MM.1S (cell line): ENCODE measurements at regions not wholly inside any gene's neighbourhood (a gene's known extent, or its start where the extent isn't known, plus 50 kb on each side); places are given as distances from the start of the nearest gene placed in this dataset.
"Not testable (repeated sequence)": the region's sequence is repeated elsewhere in the genome, so short reads cannot be mapped to it uniquely, and the experiment has no call there.

Source experiments
- DNase-seq: peaks from one replicate; pipeline ENCODE4 v3.0.0-alpha.2; 2015
- H2AFZ ChIP-seq: fragments of 300-600 bp; sonication (generic); 2 replicates; pipeline ENCODE4 v1.6.0; 2016; ENCODE audit warnings: antibody characterized with exemption, low read length
- H3F3A ChIP-seq: fragments of 300-600 bp; sonication (generic); 2 replicates; pipeline ENCODE4 v1.6.1; 2016; ENCODE audit warnings: mild to moderate bottlenecking, antibody characterized with exemption, low read length, moderate library complexity, mixed read lengths; ENCODE audit not compliant: insufficient read depth
- H3K27ac ChIP-seq: fragments of 300-600 bp; sonication (generic); 2 replicates; pipeline ENCODE4 v1.5.1; 2016; ENCODE audit warnings: mild to moderate bottlenecking, low read length
- H3K27me3 ChIP-seq: fragments of 300-600 bp; sonication (generic); replicated peaks from 2 replicates; pipeline ENCODE4 v1.6.0; 2016; ENCODE audit warnings: low read length; ENCODE audit not compliant: insufficient read depth
- H3K36me3 ChIP-seq: fragments of 300-600 bp; sonication (generic); replicated peaks from 2 replicates; pipeline ENCODE4 v1.6.1; 2016; ENCODE audit warnings: mild to moderate bottlenecking, low read length, mixed read lengths; ENCODE audit not compliant: insufficient read depth
- H3K4me1 ChIP-seq: fragments of 300-600 bp; sonication (generic); 2 replicates; pipeline ENCODE4 v1.6.1; 2016; ENCODE audit warnings: low read length, mixed read lengths
- H3K4me2 ChIP-seq: fragments of 300-600 bp; sonication (generic); 2 replicates; pipeline ENCODE4 v1.6.0; 2016; ENCODE audit warnings: low read depth, low read length
- H3K4me3 ChIP-seq: fragments of 300-600 bp; sonication (generic); 2 replicates; pipeline ENCODE4 v1.5.1; 2016; ENCODE audit warnings: low read length, mixed read lengths
- H3K79me2 ChIP-seq: fragments of 300-600 bp; sonication (generic); 2 replicates; pipeline ENCODE4 v1.6.1; 2016; ENCODE audit warnings: mixed run types, low read length, mixed read lengths
- H3K9ac ChIP-seq: fragments of 300-600 bp; sonication (generic); 2 replicates; pipeline ENCODE4 v1.6.1; 2016; ENCODE audit warnings: low read length, mixed read lengths
- H3K9me2 ChIP-seq: fragments of 300-600 bp; sonication (generic); replicated peaks from 2 replicates; pipeline ENCODE4 v1.6.1; 2016; ENCODE audit warnings: mild to moderate bottlenecking, low read length, mixed read lengths; ENCODE audit not compliant: insufficient read depth
- H3K9me3 ChIP-seq: fragments of 300-600 bp; sonication (generic); replicated peaks from 2 replicates; pipeline ENCODE4 v1.6.1; 2016; ENCODE audit warnings: mild to moderate bottlenecking, low read length, mixed read lengths; ENCODE audit not compliant: insufficient read depth
- H4K20me1 ChIP-seq: fragments of 300-600 bp; sonication (generic); 2 replicates; pipeline ENCODE4 v1.6.1; 2016; ENCODE audit warnings: mild to moderate bottlenecking, low read length, moderate library complexity, mixed read lengths; ENCODE audit not compliant: insufficient read depth
- EZH2phosphoT487 ChIP-seq: fragments of 300-600 bp; sonication (generic); IDR thresholded peaks from 2 replicates; pipeline ENCODE4 v1.6.1; 2018; ENCODE audit warnings: antibody characterized with exemption, low read length
- TF ChIP-seq, protein P1 (sequence below): fragments of 300-600 bp; sonication (generic); IDR thresholded peaks from 2 replicates; pipeline ENCODE4 v1.5.1; 2016; ENCODE audit warnings: antibody characterized with exemption, low read length, mixed read lengths

DNA sequence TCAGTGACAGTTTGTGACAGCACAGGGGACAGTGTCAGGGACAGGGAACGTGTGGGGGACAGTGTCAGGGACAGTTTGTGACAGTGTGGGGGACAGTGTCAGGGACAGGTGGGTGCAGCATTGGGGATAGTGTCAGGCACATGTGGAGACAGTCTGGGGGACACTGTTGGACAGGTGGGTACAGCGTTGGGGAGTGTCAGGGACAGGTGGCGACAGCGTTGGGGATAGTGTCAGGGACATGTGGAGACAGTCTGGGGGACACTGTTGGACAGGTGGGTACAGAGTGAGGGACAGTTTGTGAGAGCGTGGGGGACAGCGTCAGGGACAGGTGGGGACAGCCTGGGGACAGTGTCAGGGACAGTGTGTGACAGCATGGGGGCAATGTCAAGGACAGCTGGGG is 140.0 kb downstream of the TMEM121 start:
- DNase-seq: no peak
- H3K27me3 ChIP-seq: no peaks in the 10 kb centered on the region
- H3K4me2 ChIP-seq: no peak overlapping the region
- no peaks in the 10 kb centered on the region for H3K9me3 ChIP-seq
- H3K4me3 ChIP-seq: no peak overlapping the region
- TF ChIP-seq EZH2phosphoT487: no peak
- TF ChIP-seq, protein P1, sequence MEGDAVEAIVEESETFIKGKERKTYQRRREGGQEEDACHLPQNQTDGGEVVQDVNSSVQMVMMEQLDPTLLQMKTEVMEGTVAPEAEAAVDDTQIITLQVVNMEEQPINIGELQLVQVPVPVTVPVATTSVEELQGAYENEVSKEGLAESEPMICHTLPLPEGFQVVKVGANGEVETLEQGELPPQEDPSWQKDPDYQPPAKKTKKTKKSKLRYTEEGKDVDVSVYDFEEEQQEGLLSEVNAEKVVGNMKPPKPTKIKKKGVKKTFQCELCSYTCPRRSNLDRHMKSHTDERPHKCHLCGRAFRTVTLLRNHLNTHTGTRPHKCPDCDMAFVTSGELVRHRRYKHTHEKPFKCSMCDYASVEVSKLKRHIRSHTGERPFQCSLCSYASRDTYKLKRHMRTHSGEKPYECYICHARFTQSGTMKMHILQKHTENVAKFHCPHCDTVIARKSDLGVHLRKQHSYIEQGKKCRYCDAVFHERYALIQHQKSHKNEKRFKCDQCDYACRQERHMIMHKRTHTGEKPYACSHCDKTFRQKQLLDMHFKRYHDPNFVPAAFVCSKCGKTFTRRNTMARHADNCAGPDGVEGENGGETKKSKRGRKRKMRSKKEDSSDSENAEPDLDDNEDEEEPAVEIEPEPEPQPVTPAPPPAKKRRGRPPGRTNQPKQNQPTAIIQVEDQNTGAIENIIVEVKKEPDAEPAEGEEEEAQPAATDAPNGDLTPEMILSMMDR: no peak
- no peaks in the 10 kb centered on the region for H4K20me1 ChIP-seq
- no peak overlapping the region for H3K9ac ChIP-seq
- H3F3A ChIP-seq: no peaks in the 10 kb centered on the region
- H3K79me2 ChIP-seq: no peaks in the 10 kb centered on the region
- H2AFZ ChIP-seq: no peak overlapping the region
- no peaks in the 10 kb centered on the region for H3K36me3 ChIP-seq
- H3K27ac ChIP-seq: no peak overlapping the region
- H3K4me1 ChIP-seq: no peaks in the 10 kb centered on the region
- no peaks in the 10 kb centered on the region for H3K9me2 ChIP-seq

DNA sequence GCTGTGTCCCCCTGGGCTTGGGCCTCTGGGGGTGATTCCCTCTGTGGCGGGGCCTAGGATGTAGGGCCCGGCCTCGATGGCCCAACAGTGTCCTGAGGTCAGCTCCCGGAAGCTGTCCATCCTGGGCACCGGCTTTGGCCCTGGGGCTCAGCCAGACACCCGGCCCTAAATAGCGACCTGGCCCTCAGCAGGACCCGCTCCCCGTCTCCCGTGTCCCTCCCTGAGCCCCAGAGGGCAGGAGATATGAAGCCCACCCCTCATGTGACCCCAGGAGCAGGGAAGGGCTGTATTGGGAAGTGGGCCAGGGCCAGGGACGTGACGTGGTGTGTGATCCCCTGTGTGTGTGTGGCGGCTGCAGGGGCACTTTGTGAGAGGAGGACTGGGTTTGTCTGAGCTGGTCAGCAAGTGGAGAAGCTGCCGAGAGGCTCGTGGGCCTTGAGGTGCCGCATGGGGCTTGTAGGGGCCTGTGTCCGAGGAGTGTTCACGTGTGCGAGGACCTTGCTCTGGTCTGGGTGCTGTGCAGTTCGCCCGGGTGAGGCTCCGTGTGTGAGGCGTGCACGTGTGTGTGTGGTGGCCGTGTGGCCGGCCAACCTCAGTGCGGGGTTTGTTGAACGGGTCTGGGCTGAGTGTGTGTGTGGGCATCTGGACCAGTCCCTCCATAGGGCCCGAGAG is 140.7 kb downstream of the TMEM121 start:
- H3K9ac ChIP-seq, H2AFZ ChIP-seq, H3F3A ChIP-seq, H3K4me3 ChIP-seq, H3K4me2 ChIP-seq, H3K27ac ChIP-seq, H3K9me2 ChIP-seq, H4K20me1 ChIP-seq, DNase-seq, H3K36me3 ChIP-seq, H3K27me3 ChIP-seq, H3K4me1 ChIP-seq, H3K79me2 ChIP-seq, H3K9me3 ChIP-seq: not testable (repeated sequence)

DNA sequence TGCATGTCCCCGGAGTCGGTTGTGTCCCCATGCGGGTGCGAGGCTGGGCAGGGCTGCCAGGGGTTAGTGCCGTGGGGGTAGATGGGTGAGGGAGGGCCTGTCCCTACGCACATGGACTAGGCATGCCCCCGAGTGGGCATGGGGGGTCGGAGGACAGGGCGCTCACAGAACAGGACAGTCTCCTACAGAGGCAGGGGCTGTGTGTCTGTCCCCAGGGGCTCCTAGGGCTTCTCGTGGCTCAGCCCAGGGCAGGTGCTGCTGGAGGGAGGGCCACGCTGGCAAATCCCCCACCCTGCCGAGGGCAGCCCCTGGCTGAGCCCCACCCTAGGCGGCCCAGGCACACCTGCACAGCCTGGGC is 141.3 kb downstream of the TMEM121 start:
- DNase-seq, H3K79me2 ChIP-seq, H3K9me2 ChIP-seq, H3K4me2 ChIP-seq, H3K9me3 ChIP-seq, H3F3A ChIP-seq, H3K4me1 ChIP-seq, H3K27me3 ChIP-seq, H3K36me3 ChIP-seq, H4K20me1 ChIP-seq, H3K4me3 ChIP-seq, H3K9ac ChIP-seq, H2AFZ ChIP-seq: not testable (repeated sequence)
- peak overlapping the region; percentile 27; the same call in 1 of the 2 replicates for H3K27ac ChIP-seq

DNA sequence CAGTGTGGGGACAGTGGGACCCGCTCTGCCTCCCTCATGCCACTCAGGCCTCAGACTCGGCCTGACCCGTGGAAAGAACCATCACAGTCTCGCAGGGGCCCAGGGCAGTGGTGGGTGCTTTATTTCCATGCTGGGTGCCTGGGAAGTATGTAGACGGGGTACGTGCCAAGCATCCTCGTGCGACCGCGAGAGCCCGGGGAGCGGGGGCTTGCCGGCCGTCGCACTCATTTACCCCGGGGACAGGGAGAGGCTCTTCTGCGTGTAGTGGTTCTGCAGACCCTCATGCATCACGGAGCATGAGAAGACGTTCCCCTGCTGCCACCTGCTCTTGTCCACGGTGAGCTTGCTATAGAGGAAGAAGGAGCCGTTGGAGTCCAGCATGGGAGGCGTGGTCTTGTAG is 141.6 kb downstream of the TMEM121 start:
- not testable (repeated sequence) for H3K4me3 ChIP-seq, H3K79me2 ChIP-seq, H3K4me1 ChIP-seq, H3F3A ChIP-seq, H2AFZ ChIP-seq, DNase-seq, H3K27me3 ChIP-seq, H3K36me3 ChIP-seq, H3K9me3 ChIP-seq, H4K20me1 ChIP-seq, H3K9me2 ChIP-seq, H3K4me2 ChIP-seq, H3K9ac ChIP-seq
- H3K27ac ChIP-seq: peak overlapping the region; percentile 27; the same call in 1 of the 2 replicates

DNA sequence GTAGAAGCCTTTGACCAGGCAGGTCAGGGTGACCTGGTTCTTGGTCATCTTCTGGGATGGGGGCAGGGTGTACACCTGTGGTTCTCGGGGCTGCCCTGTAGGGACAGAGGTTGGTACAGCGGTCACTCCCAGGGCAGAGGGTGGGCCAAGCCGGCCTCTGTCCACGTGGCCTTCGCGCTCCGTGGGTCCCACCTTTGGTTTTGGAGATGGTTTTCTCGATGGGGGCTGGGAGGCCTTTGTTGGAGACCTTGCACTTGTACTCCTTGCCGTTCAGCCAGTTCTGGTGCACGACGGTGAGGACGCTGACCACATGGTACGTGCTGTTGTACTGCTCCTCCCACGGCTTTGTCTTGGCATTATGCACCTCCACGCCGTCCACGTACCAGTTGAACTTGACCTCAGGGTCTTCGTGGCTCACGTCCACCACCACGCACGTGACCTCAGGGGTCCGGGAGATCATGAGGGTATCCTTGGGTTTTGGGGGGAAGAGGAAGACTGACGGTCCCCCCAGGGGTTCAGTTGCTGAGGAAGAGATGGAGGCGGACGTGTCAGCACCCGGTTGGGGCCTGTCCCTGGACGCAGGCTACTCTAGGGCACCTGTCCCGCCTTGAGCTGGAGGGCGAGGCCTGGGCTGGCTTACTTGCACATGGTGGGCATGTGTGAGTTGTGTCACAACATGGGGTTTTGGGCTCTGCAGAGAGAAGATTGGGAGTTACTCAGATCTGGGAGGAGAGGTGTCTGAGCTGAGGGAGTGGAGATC is 142.3 kb downstream of the TMEM121 start:
- H3F3A ChIP-seq, H2AFZ ChIP-seq, H3K27ac ChIP-seq, H3K9me2 ChIP-seq, H3K9ac ChIP-seq, H3K4me2 ChIP-seq, H4K20me1 ChIP-seq, H3K4me3 ChIP-seq, H3K36me3 ChIP-seq, H3K4me1 ChIP-seq, H3K79me2 ChIP-seq, DNase-seq, H3K9me3 ChIP-seq, H3K27me3 ChIP-seq: not testable (repeated sequence)

DNA sequence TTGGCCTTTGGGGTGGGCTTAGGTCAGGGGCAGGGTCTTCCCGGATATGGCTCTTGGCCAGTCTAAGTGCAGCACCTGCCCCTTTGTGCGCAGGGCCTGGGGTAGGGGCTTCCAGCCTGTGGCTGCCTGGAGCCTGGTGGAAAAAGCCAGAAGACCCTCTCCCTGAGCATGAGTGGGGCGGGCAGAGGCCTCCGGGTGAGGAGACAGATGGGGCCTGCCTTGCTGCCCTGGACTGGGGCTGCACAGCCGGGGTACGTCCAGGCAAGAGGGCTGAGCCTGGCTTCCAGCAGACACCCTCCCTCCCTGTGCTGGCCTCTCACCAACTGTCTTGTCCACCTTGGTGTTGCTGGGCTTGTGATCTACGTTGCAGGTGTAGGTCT is 142.8 kb downstream of the TMEM121 start:
- H3K9me3 ChIP-seq, DNase-seq, H3K27me3 ChIP-seq, H3K9me2 ChIP-seq, H3K4me3 ChIP-seq, H2AFZ ChIP-seq, H3K79me2 ChIP-seq, H3K9ac ChIP-seq, H3K4me1 ChIP-seq, H3K27ac ChIP-seq, H3K4me2 ChIP-seq, H3F3A ChIP-seq, H4K20me1 ChIP-seq, H3K36me3 ChIP-seq: not testable (repeated sequence)

DNA sequence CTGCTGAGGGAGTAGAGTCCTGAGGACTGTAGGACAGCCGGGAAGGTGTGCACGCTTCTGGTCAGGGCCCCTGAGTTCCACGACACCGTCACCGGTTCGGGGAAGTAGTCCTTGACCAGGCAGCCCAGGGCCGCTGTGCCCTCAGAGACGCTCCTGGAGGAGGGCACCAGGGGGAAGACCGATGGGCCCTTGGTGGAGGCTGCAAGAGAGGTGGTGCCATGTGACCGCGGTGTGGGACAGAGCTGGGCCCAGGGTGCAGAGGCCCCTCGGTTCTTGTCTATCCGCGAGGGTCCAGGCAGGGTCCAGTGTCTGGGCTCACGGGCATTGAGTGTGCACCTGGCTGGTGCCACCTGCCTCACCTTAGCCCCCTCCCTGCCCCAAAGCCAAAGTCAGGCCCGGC is 143.3 kb downstream of the TMEM121 start:
- H3K27me3 ChIP-seq, H4K20me1 ChIP-seq, H3K36me3 ChIP-seq, H3K4me1 ChIP-seq, H2AFZ ChIP-seq, H3K4me3 ChIP-seq, H3K79me2 ChIP-seq, DNase-seq, H3K9me2 ChIP-seq, H3K9me3 ChIP-seq, H3K4me2 ChIP-seq, H3K9ac ChIP-seq, H3K27ac ChIP-seq, H3F3A ChIP-seq: not testable (repeated sequence)
